ENCODE measurements at regions not wholly inside any gene's neighbourhood (a gene's known extent, or its start where the extent isn't known, plus 50 kb on each side); places are given as distances from the start of the nearest gene placed in this dataset.
A peak's percentile ranks its signal among the peaks of the same experiment; 100 is the strongest.

- Mint-ChIP-seq H3K27ac (no peak overlapping the region), H3K9me3 (no peaks in the 10 kb centered on the region), H3K27me3 (peaks cover 11% of the 10 kb centered on the region), H3K4me3 (no peak overlapping the region), H3K36me3 (no peaks in the 10 kb centered on the region), H3K4me1 (no peaks in the 10 kb centered on the region)
These were observed 92.0 kb downstream of the RBFOX3 start for GRCh38 chr17:79518585-79519523.

GRCh38 chr17:79517827-79518584 lies 92.8 kb downstream of the RBFOX3 start:
- H3K36me3 Mint-ChIP-seq = no peaks in the 10 kb centered on the region
- no peaks in the 10 kb centered on the region for H3K4me1 Mint-ChIP-seq
- no peak overlapping the region for H3K27ac Mint-ChIP-seq
- H3K27me3 Mint-ChIP-seq = peaks cover 11% of the 10 kb centered on the region
- no peaks in the 10 kb centered on the region for H3K9me3 Mint-ChIP-seq
- H3K4me3 Mint-ChIP-seq = no peak overlapping the region

- Mint-ChIP-seq H3K27ac (no peak overlapping the region), H3K4me3 (no peak overlapping the region), H3K9me3 (no peaks in the 10 kb centered on the region), H3K36me3 (no peaks in the 10 kb centered on the region), H3K4me1 (no peaks in the 10 kb centered on the region), H3K27me3 (peaks cover 11% of the 10 kb centered on the region)
These were observed 94.9 kb downstream of the RBFOX3 start for GRCh38 chr17:79515646-79516571.

GRCh38 chr17:79515110-79515509 lies 95.7 kb downstream of the RBFOX3 start:
- H3K27me3 Mint-ChIP-seq = peaks cover 12% of the 10 kb centered on the region
- no peak overlapping the region for H3K4me3 Mint-ChIP-seq
- H3K36me3 Mint-ChIP-seq = no peaks in the 10 kb centered on the region
- H3K4me1 Mint-ChIP-seq = no peaks in the 10 kb centered on the region
- no peaks in the 10 kb centered on the region for H3K9me3 Mint-ChIP-seq
- no peak overlapping the region for H3K27ac Mint-ChIP-seq

- H3K27ac Mint-ChIP-seq = no peak overlapping the region
- H3K36me3 Mint-ChIP-seq = no peaks in the 10 kb centered on the region
- peaks cover 12% of the 10 kb centered on the region for H3K27me3 Mint-ChIP-seq
- H3K4me1 Mint-ChIP-seq = no peaks in the 10 kb centered on the region
- no peaks in the 10 kb centered on the region for H3K9me3 Mint-ChIP-seq
- no peak overlapping the region for H3K4me3 Mint-ChIP-seq
These were observed 96.9 kb downstream of the RBFOX3 start for GRCh38 chr17:79513820-79514535.

- no peak overlapping the region for H3K4me3 Mint-ChIP-seq
- H3K27me3 Mint-ChIP-seq = peaks cover 12% of the 10 kb centered on the region
- no peak overlapping the region for H3K27ac Mint-ChIP-seq
- H3K4me1 Mint-ChIP-seq = no peaks in the 10 kb centered on the region
- H3K9me3 Mint-ChIP-seq = no peaks in the 10 kb centered on the region
- no peaks in the 10 kb centered on the region for H3K36me3 Mint-ChIP-seq
These were observed 97.6 kb downstream of the RBFOX3 start for GRCh38 chr17:79513206-79513605.

GRCh38 chr17:79511471-79511870 lies 99.4 kb downstream of the RBFOX3 start:
- no peaks in the 10 kb centered on the region for H3K9me3 Mint-ChIP-seq
- no peak overlapping the region for H3K4me3 Mint-ChIP-seq
- no peaks in the 10 kb centered on the region for H3K36me3 Mint-ChIP-seq
- no peak overlapping the region for H3K27ac Mint-ChIP-seq
- H3K4me1 Mint-ChIP-seq = no peaks in the 10 kb centered on the region
- peaks cover 2% of the 10 kb centered on the region for H3K27me3 Mint-ChIP-seq

- Mint-ChIP-seq H3K27me3 (peaks cover 2% of the 10 kb centered on the region), H3K4me1 (no peaks in the 10 kb centered on the region), H3K36me3 (no peaks in the 10 kb centered on the region), H3K4me3 (no peak overlapping the region), H3K27ac (no peak overlapping the region), H3K9me3 (no peaks in the 10 kb centered on the region)
These were observed 100.8 kb downstream of the RBFOX3 start for GRCh38 chr17:79510071-79510470.

- no peaks in the 10 kb centered on the region for H3K4me1 Mint-ChIP-seq
- no peak overlapping the region for H3K27ac Mint-ChIP-seq
- peaks cover 4% of the 10 kb centered on the region for H3K27me3 Mint-ChIP-seq
- no peak overlapping the region for H3K4me3 Mint-ChIP-seq
- no peaks in the 10 kb centered on the region for H3K36me3 Mint-ChIP-seq
- no peaks in the 10 kb centered on the region for H3K9me3 Mint-ChIP-seq
These were observed 101.4 kb downstream of the RBFOX3 start for GRCh38 chr17:79509490-79509889.

GRCh38 chr17:79509008-79509407 lies 101.8 kb downstream of the RBFOX3 start:
- Mint-ChIP-seq H3K36me3 (no peaks in the 10 kb centered on the region), H3K4me1 (no peaks in the 10 kb centered on the region), H3K9me3 (no peaks in the 10 kb centered on the region), H3K27me3 (peaks cover 4% of the 10 kb centered on the region), H3K27ac (no peak overlapping the region), H3K4me3 (no peak overlapping the region)

GRCh38 chr17:79508291-79508716 lies 102.5 kb downstream of the RBFOX3 start:
- Mint-ChIP-seq H3K27ac (no peak overlapping the region), H3K27me3 (peaks cover 4% of the 10 kb centered on the region), H3K9me3 (no peaks in the 10 kb centered on the region), H3K4me3 (no peak overlapping the region), H3K4me1 (no peaks in the 10 kb centered on the region), H3K36me3 (no peaks in the 10 kb centered on the region)

- Mint-ChIP-seq H3K27ac (no peak overlapping the region), H3K4me1 (no peaks in the 10 kb centered on the region), H3K36me3 (no peaks in the 10 kb centered on the region), H3K9me3 (no peaks in the 10 kb centered on the region), H3K4me3 (no peak overlapping the region), H3K27me3 (peaks cover 6% of the 10 kb centered on the region)
These were observed 103.9 kb downstream of the RBFOX3 start for GRCh38 chr17:79506955-79507354.

- Mint-ChIP-seq H3K4me3 (no peak overlapping the region), H3K27me3 (peaks cover 6% of the 10 kb centered on the region), H3K27ac (peak overlapping the region; percentile 72), H3K9me3 (no peaks in the 10 kb centered on the region), H3K36me3 (no peaks in the 10 kb centered on the region), H3K4me1 (no peaks in the 10 kb centered on the region)
These were observed 104.5 kb downstream of the RBFOX3 start for GRCh38 chr17:79506150-79506870.

- no peaks in the 10 kb centered on the region for H3K9me3 Mint-ChIP-seq
- H3K4me3 Mint-ChIP-seq = no peak overlapping the region
- no peaks in the 10 kb centered on the region for H3K36me3 Mint-ChIP-seq
- no peaks in the 10 kb centered on the region for H3K4me1 Mint-ChIP-seq
- no peak overlapping the region for H3K27ac Mint-ChIP-seq
- H3K27me3 Mint-ChIP-seq = peaks cover 4% of the 10 kb centered on the region
These were observed 105.7 kb downstream of the RBFOX3 start for GRCh38 chr17:79505199-79505598.

Measured in activated naive CD4-positive, alpha-beta T cell treated with anti-CD3 and anti-CD28 coated beads, Interleukin-2, amount 50 U/mL, for 24 hours (primary cell).